Activated naive CD8-positive, alpha-beta T cell treated with anti-CD3 and anti-CD28 coated beads, Interleukin-2, amount 50 U/mL, for 24 hours (primary cell): ENCODE measurements at regions not wholly inside any gene's neighbourhood (a gene's known extent, or its start where the extent isn't known, plus 50 kb on each side); places are given as distances from the start of the nearest gene placed in this dataset.

Experiments
- ATAC-seq: fragments of 150-1000 bp; cut with Tn5 transposase; one replicate; pipeline ENCODE4 v1.10.0; 2021
- DNase-seq: peaks from one replicate; pipeline ENCODE4 v3.0.0; 2021
- H3K27ac Mint-ChIP-seq: one replicate; pipeline ENCODE4 v1.8.0; 2021; ENCODE audit warnings: mild to moderate bottlenecking, mixed read lengths
- H3K27me3 Mint-ChIP-seq: one replicate; pipeline ENCODE4 v1.8.0; 2021; ENCODE audit warnings: mixed read lengths
- H3K36me3 Mint-ChIP-seq: one replicate; pipeline ENCODE4 v1.8.0; 2021; ENCODE audit warnings: low read depth, mixed read lengths
- H3K4me1 Mint-ChIP-seq: one replicate; pipeline ENCODE4 v1.8.0; 2021; ENCODE audit warnings: mixed read lengths
- H3K4me3 Mint-ChIP-seq: one replicate; pipeline ENCODE4 v1.8.0; 2021; ENCODE audit warnings: mild to moderate bottlenecking, moderate library complexity, mixed read lengths
- H3K9me3 Mint-ChIP-seq: one replicate; pipeline ENCODE4 v1.8.0; 2021; ENCODE audit warnings: mixed read lengths

DNA sequence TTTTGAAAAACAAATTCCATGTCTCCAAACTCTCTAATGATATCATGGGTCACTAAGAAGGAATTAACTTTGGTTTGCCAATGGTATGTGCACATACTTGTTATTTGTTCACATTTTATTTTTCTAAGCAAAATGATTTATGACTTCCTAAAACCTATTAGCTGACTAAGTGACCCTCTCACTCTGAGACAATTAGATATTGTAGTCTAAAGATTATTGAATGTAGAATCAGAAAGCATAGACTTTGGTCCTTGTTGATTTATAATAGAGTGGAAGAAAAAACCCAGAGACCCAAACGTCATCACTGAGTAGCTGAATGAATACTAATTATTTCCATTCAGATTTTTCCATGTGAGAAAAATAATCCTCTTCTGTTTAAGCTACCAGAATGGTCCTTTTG lies 243.5 kb upstream of the ANO3 start:
- Mint-ChIP-seq H3K27me3 (no peaks in the 10 kb centered on the region), H3K27ac (no peak overlapping the region), H3K4me1 (no peaks in the 10 kb centered on the region), H3K9me3 (peaks cover 8% of the 10 kb centered on the region), H3K36me3 (no peaks in the 10 kb centered on the region), H3K4me3 (no peak overlapping the region)
- ATAC-seq, result no peak
- DNase-seq, result no peak

DNA sequence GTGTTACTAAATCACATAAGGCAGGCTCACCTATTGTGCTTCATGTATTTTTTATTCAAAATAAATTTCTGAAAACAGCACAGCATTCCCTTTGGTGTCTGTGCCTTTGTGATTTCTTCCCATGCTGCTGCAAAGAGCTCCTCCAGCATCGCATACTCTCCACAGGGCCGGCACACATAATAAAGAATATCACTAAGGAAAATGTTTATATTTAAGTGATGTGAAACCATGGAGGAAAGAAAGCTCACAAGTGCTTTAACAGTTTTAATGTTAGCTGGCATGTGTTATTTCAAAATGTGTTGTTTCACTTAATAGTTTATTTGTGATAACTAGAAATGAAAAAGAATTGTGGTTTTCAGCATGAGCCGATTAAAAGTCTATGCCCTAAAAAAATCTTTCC lies 241.3 kb upstream of the ANO3 start:
- H3K27me3 Mint-ChIP-seq, result no peaks in the 10 kb centered on the region
- H3K27ac Mint-ChIP-seq, result no peak overlapping the region
- no peaks in the 10 kb centered on the region for H3K36me3 Mint-ChIP-seq
- ATAC-seq (no peak), DNase-seq (no peak)
- H3K4me3 Mint-ChIP-seq, result no peak overlapping the region
- peaks cover 8% of the 10 kb centered on the region for H3K9me3 Mint-ChIP-seq
- no peaks in the 10 kb centered on the region for H3K4me1 Mint-ChIP-seq

DNA sequence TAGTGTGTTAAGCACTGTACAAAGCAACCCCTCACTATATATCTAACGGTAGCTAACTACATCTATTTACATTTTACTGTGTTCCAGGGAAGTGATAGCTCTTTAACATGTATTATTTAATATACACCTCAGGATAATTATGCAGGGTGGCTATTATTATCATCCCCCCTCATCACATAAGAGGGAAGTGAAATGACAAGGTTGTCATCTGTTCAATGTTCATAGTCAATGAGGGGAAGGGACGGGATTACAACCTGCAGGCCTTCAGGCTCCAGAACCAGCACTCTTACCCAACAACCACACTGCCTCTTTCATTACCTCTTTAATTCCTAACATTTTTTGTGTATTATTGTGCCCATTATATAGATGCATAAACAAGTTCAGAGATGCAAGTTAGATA lies 238.7 kb upstream of the ANO3 start:
- Mint-ChIP-seq H3K27ac (no peak overlapping the region), H3K4me3 (no peak overlapping the region), H3K36me3 (no peaks in the 10 kb centered on the region), H3K9me3 (peaks cover 12% of the 10 kb centered on the region), H3K4me1 (no peaks in the 10 kb centered on the region), H3K27me3 (no peaks in the 10 kb centered on the region)
- ATAC-seq (no peak), DNase-seq (no peak)

DNA sequence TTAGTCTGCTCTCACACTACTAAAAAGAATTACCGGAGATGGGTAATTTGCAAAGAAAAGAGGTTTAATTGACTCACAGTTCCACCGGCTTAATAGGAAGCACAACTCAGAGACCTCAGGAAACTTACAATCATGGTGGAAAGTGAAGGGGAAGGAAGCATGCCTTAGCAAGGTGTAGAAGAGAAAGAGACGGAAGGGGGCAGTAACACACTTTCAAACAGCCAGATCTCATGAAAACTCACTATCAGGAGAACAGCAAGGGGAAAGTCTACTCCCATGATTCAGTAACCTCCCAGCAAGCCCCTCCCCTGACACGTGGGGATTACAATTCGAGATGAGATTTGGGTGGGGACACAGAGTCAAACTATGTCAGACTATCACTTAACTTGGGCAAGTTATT lies 236.6 kb upstream of the ANO3 start:
- no peak overlapping the region for H3K4me3 Mint-ChIP-seq

DNA sequence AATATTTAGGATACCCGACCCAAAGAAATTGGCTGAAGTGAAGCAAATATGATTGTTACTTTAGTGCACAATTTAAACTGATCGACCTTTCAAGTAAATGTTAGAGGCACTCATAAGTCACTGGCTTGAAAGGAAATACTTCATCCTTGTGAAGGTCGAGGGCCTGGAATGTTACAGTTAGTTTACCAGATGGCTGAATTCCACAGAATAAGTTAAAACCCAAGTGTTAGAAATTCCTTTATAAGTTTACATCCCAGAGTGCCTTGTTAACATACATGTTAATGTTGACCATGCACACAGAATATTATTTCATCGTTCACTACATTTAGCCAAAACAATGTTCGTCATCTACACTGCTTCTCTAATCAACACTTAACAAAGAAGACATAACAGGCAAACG lies 235.5 kb upstream of the ANO3 start:
- no peak overlapping the region for H3K4me3 Mint-ChIP-seq
- no peaks in the 10 kb centered on the region for H3K27me3 Mint-ChIP-seq
- H3K9me3 Mint-ChIP-seq, result peaks cover 12% of the 10 kb centered on the region
- no peaks in the 10 kb centered on the region for H3K4me1 Mint-ChIP-seq
- ATAC-seq (no peak), DNase-seq (no peak)
- H3K36me3 Mint-ChIP-seq, result no peaks in the 10 kb centered on the region
- no peak overlapping the region for H3K27ac Mint-ChIP-seq

More for the DNA sequence above, 236.6 kb upstream of the ANO3 start:
- H3K27me3 Mint-ChIP-seq, result no peaks in the 10 kb centered on the region
- no peaks in the 10 kb centered on the region for H3K36me3 Mint-ChIP-seq
- ATAC-seq, result no peak
- no peaks in the 10 kb centered on the region for H3K4me1 Mint-ChIP-seq
- H3K9me3 Mint-ChIP-seq, result peaks cover 12% of the 10 kb centered on the region
- H3K27ac Mint-ChIP-seq, result no peak overlapping the region
- DNase-seq, result no peak

DNA sequence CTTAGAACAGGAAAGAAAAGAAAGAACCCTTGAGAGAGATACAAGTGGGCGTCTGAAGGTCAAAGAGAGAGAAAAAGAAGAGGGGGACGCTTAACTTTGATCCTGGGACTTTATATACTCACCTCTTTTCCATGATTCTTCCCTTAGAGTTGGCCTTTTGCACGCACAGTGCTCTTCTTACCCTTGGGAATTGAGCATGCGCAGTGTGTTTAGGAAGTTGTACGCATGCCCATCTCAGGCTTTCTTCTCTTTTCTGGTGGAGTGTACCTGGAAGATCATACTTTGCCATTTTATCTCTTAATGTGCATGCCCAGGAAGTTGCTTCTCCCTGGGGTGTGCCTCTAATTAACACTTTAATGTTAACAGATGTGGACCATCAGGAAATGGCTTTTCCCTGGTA lies 229.6 kb upstream of the ANO3 start:
- ATAC-seq, result no peak
- Mint-ChIP-seq H3K4me3 (no peak overlapping the region), H3K27ac (no peak overlapping the region), H3K36me3 (no peaks in the 10 kb centered on the region), H3K27me3 (no peaks in the 10 kb centered on the region), H3K9me3 (peaks cover 11% of the 10 kb centered on the region), H3K4me1 (no peaks in the 10 kb centered on the region)
- no peak for DNase-seq

DNA sequence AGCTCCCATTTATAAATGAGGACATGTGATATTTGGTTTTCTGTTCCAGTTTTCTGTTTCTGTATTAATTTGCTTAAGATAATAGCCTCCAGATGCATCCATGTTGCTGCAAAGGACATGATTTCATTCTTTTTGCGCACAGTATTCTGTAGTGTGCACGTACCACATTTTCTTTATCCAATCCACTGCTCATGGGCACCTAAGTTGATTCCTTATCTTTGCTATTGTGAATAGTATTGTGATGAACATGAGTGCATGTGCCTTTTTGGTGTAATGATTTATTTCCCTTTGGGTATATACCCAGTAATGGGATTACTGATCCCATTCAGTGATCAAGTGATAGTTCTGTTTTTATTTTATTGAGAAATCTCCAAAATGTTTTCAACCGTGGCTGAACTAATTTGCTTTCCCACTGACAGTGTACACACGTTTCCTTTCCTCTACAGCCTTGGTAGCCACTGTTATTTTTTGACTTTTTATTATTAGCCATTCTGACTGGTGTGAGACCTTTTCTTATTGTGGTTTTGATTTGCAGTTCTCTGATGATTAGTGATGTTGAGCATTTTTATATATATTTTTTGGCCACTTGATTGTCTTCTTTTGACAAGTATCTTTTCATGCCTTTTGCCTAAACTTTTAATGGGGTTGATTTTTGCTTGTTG lies 226.0 kb upstream of the ANO3 start:
- Mint-ChIP-seq H3K27me3 (no peaks in the 10 kb centered on the region), H3K4me3 (no peak overlapping the region), H3K27ac (no peak overlapping the region), H3K36me3 (no peaks in the 10 kb centered on the region), H3K9me3 (no peaks in the 10 kb centered on the region), H3K4me1 (no peaks in the 10 kb centered on the region)
- ATAC-seq (no peak), DNase-seq (no peak)

DNA sequence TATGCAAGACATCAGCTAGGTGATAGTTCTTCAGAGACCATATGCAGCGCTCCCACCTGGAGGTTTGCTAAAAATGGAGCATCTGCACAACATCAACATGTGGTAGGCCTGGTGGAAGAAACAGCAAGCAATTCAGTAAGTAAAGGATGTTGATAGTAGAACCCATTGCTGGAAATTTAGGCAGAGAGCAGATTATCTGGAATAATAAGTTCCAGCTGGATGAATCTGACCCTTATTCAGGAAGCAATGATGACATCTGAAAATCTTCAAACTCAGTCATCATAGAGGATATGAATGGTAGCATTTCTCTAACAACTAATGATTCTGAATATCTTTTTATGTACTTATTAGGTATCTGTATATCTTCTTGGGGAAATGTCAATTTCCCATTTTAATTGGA lies 225.2 kb upstream of the ANO3 start:
- ATAC-seq (no peak), DNase-seq (no peak)
- Mint-ChIP-seq H3K36me3 (no peaks in the 10 kb centered on the region), H3K27ac (no peak overlapping the region), H3K4me1 (no peaks in the 10 kb centered on the region), H3K9me3 (no peaks in the 10 kb centered on the region), H3K4me3 (no peak overlapping the region), H3K27me3 (no peaks in the 10 kb centered on the region)

DNA sequence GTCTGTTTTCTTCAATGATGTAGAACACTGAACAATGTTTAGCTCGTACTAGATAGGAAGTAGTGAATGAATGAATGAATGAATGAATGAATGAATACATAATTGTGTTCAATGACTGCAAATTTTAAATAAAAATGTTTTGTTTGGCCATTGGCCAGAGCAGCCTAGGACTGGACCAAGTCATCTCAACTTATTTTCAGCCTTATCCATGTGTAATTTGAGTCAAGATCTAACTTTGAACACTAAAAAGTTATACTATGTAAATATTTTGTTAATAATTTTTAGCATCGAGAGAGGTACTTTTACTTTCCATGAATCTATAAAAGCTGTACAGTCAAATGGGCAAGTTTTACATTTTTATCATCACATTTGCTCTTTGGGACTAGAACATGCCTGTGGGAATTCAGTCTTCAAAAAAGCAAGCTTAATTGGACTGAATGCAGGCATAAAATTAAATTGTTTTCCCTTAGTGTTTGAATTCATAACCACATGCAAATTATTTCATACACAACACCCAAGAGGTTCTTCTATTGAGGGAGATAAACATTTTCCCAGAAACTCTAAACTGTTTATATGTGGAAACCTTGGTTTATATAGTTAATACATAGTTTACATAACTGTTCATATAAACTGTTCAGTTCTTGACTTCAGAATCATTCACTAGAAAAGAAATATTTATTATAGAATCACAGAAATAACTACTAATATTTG lies 222.1 kb upstream of the ANO3 start:
- Mint-ChIP-seq H3K9me3 (peaks cover 3% of the 10 kb centered on the region), H3K27me3 (no peaks in the 10 kb centered on the region), H3K36me3 (peaks cover 1% of the 10 kb centered on the region), H3K4me3 (no peak overlapping the region), H3K4me1 (no peaks in the 10 kb centered on the region), H3K27ac (no peak overlapping the region)
- DNase-seq, result no peak
- no peak for ATAC-seq

DNA sequence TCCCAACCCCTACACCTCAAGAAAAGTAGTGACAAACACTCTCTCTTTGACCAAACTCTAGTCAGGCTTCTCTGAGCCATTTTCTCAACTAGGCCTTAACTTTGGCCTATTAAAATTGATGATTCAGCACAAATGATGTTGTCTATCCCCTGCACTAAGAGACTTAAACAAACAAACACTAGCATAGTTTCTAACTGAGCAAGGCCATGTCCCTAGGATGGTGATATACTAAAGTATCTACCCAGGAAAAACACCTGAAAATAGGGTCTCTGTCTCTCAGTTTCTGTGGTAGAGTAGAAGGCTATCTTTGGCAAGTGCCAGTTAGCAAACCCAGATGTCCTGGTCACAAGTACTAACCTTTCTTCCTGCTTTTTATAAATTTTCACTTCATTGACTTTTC lies 219.7 kb upstream of the ANO3 start:
- ATAC-seq (no peak), DNase-seq (no peak)
- Mint-ChIP-seq H3K27ac (no peak overlapping the region), H3K36me3 (peaks cover 1% of the 10 kb centered on the region), H3K4me3 (no peak overlapping the region), H3K4me1 (no peaks in the 10 kb centered on the region), H3K27me3 (no peaks in the 10 kb centered on the region), H3K9me3 (peaks cover 6% of the 10 kb centered on the region)

DNA sequence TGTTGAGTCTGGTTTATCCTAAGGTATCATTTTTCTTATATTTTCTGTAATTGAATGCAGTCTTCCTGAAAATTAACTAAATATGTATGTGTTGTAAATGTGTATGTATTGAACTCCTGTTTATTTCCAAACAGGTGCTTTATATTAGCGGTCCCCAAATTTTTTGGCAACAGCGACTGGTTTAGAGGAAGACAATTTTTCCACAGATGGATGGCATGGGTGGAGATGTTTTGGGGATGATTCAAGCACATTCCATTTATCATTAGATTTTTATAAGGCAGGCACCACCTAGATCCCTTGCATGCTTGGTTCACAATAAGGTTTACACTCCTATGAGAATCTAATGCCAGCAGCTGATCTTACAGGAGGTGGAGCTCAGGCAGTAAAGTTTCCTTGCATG lies 210.5 kb upstream of the ANO3 start:
- DNase-seq, result no peak
- peaks cover 12% of the 10 kb centered on the region for H3K9me3 Mint-ChIP-seq
- H3K27me3 Mint-ChIP-seq, result no peaks in the 10 kb centered on the region
- H3K4me3 Mint-ChIP-seq, result no peak overlapping the region
- H3K36me3 Mint-ChIP-seq, result no peaks in the 10 kb centered on the region
- H3K4me1 Mint-ChIP-seq, result no peaks in the 10 kb centered on the region
- no peak overlapping the region for H3K27ac Mint-ChIP-seq
- no peak for ATAC-seq

DNA sequence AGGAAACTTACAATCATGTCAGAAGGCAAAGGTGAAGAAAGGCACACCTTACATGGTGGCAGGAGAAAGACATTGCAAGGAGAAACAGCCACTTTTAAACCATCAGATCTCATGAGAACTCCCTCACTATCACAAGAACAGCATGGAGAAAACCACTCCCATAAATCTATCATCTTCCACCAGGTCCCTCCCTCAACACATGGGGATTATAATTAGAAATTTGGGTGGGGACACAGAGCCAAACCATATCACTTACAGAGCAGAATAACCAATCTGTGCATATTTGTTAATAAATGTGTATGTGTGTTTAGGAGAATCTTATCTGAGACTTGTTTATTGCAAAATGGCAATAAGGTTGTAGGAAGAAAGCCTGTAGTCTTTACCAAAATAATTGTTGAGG lies 205.2 kb upstream of the ANO3 start:
- peaks cover 19% of the 10 kb centered on the region for H3K9me3 Mint-ChIP-seq
- no peak for ATAC-seq
- no peaks in the 10 kb centered on the region for H3K36me3 Mint-ChIP-seq
- H3K4me1 Mint-ChIP-seq, result no peaks in the 10 kb centered on the region
- H3K4me3 Mint-ChIP-seq, result no peak overlapping the region
- H3K27ac Mint-ChIP-seq, result no peak overlapping the region
- DNase-seq, result no peak
- no peaks in the 10 kb centered on the region for H3K27me3 Mint-ChIP-seq

DNA sequence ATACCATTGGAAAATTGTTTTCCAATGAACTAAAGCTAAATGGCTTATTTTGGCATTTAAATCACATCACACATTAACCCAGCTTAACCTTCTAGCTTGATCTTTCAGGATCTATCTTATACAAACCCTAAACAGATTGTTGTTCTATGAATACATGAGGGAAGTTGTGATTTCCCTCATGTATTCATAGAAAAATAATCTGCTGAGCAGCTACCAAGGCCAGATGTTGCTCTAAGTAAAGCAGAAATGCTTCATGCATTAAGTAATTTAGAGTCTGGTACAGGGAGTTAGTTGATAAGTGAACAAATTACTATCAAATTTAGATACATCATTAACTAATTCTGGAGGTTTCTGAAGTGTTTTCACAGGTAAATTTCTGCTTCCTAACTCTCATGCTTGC lies 204.6 kb upstream of the ANO3 start:
- ATAC-seq (no peak), DNase-seq (no peak)
- Mint-ChIP-seq H3K36me3 (no peaks in the 10 kb centered on the region), H3K27me3 (no peaks in the 10 kb centered on the region), H3K9me3 (peaks cover 19% of the 10 kb centered on the region), H3K4me1 (no peaks in the 10 kb centered on the region), H3K4me3 (no peak overlapping the region), H3K27ac (no peak overlapping the region)

DNA sequence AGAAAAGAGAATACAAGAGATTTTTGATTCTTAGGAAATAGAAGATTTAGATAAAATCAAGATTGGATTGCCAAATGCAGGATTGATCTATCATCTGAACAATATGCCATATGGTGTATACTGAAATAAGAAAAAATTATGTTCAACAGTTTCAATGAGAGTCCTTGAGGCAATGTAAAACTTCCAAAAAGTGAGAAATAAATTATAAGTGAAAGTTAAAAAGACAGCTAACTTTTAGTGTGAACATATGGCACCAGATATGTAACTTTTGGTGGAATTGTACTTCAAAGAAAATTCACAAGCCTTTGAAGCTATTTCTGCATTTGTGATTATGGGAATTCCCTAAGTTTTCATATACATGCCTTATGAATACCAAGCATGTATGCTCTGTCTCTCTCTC lies 200.5 kb upstream of the ANO3 start:
- no peak for ATAC-seq
- no peak overlapping the region for H3K4me3 Mint-ChIP-seq
- no peaks in the 10 kb centered on the region for H3K27me3 Mint-ChIP-seq
- peaks cover 7% of the 10 kb centered on the region for H3K9me3 Mint-ChIP-seq
- no peak for DNase-seq
- H3K36me3 Mint-ChIP-seq, result no peaks in the 10 kb centered on the region
- peaks cover 2% of the 10 kb centered on the region for H3K4me1 Mint-ChIP-seq
- no peak overlapping the region for H3K27ac Mint-ChIP-seq

DNA sequence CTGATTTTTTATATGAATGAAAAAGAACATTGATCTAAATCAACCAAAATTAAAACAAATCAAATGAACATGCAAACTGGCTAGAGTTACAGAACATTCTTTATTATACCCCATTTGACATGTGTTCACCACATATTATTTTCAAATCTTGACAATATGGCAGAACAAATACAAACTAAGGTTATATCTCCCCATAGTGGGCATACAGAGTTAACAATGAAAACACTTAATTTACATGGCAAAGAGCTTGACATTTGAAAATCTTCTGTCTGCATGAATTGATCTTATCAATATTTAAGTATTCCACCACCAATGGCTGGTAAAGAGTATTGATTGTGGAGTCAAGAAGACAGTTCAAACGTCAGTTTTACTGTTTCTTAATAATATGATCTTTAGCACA lies 197.9 kb upstream of the ANO3 start:
- H3K36me3 Mint-ChIP-seq, result no peaks in the 10 kb centered on the region
- H3K27me3 Mint-ChIP-seq, result no peaks in the 10 kb centered on the region
- no peak for ATAC-seq

More for the DNA sequence above, 197.9 kb upstream of the ANO3 start:
- Mint-ChIP-seq H3K9me3 (peaks cover 7% of the 10 kb centered on the region), H3K27ac (no peak overlapping the region), H3K4me3 (no peak overlapping the region), H3K4me1 (peaks cover 2% of the 10 kb centered on the region)
- no peak for DNase-seq
